H9 (cell line): ENCODE measurements at regions not wholly inside any gene's neighbourhood (a gene's known extent, or its start where the extent isn't known, plus 50 kb on each side); places are given as distances from the start of the nearest gene placed in this dataset.

Experiments used
- DNase-seq: peaks from one replicate; pipeline ENCODE4 v3.0.0-alpha.2; 2017
- H2AFZ ChIP-seq: one replicate; pipeline ENCODE4 v1.6.1; 2013; ENCODE audit warnings: mild to moderate bottlenecking, low read length, control low read depth, moderate library complexity
- H2AK5ac ChIP-seq: 2 replicates; pipeline ENCODE4 v1.6.1; 2013; ENCODE audit warnings: low read length, control low read depth, mixed read lengths; ENCODE audit not compliant: insufficient read length
- H2BK120ac ChIP-seq: one replicate; pipeline ENCODE4 v1.6.1; 2013; ENCODE audit warnings: low read depth, mild to moderate bottlenecking, low read length, control low read depth, inconsistent platforms; ENCODE audit not compliant: poor library complexity, severe bottlenecking
- H2BK12ac ChIP-seq: 2 replicates; pipeline ENCODE4 v1.6.1; 2013; ENCODE audit warnings: low read length, control low read depth, mixed read lengths, low read depth; ENCODE audit not compliant: insufficient read length
- H2BK15ac ChIP-seq: 2 replicates; pipeline ENCODE4 v1.6.1; 2013; ENCODE audit warnings: low read depth, low read length, control low read depth
- H2BK20ac ChIP-seq: one replicate; pipeline ENCODE4 v1.6.1; 2013; ENCODE audit warnings: low read depth, mild to moderate bottlenecking, low read length, control low read depth, inconsistent platforms; ENCODE audit not compliant: poor library complexity, severe bottlenecking
- H2BK5ac ChIP-seq: 2 replicates; pipeline ENCODE4 v1.6.1; 2013; ENCODE audit warnings: low read length, control low read depth, mixed read lengths; ENCODE audit not compliant: insufficient read length
- H3K14ac ChIP-seq: 2 replicates; pipeline ENCODE4 v1.6.1; 2013; ENCODE audit warnings: low read length, control low read depth; ENCODE audit not compliant: insufficient read depth
- H3K18ac ChIP-seq: 2 replicates; pipeline ENCODE4 v1.6.1; 2013; ENCODE audit warnings: low read depth, mild to moderate bottlenecking, mixed read lengths, low read length, control low read depth; ENCODE audit not compliant: insufficient read length
- H3K23ac ChIP-seq: 2 replicates; pipeline ENCODE4 v1.6.1; 2013; ENCODE audit warnings: low read length, control low read depth, mixed read lengths, low read depth; ENCODE audit not compliant: insufficient read length
- H3K23me2 ChIP-seq: 2 replicates; pipeline ENCODE4 v1.6.1; 2013; ENCODE audit warnings: low read depth, mild to moderate bottlenecking, mixed read lengths, low read length, control low read depth; ENCODE audit not compliant: insufficient read length, poor library complexity, severe bottlenecking
- H3K27ac ChIP-seq: 2 replicates; pipeline ENCODE4 v1.5.1; 2013; ENCODE audit warnings: low read length, control low read depth, mixed read lengths, low read depth; ENCODE audit not compliant: insufficient read length
- H3K27me3 ChIP-seq: 2 replicates; pipeline ENCODE4 v1.6.1; 2013; ENCODE audit warnings: low read length, control low read depth, inconsistent platforms; ENCODE audit not compliant: insufficient read depth
- H3K4ac ChIP-seq: 2 replicates; pipeline ENCODE4 v1.6.1; 2013; ENCODE audit warnings: low read depth, mild to moderate bottlenecking, control low read depth, inconsistent platforms, low read length, moderate library complexity
- H3K4me1 ChIP-seq: 2 replicates; pipeline ENCODE4 v1.6.1; 2013; ENCODE audit warnings: low read length, control low read depth, inconsistent platforms; ENCODE audit not compliant: insufficient read depth
- H3K4me2 ChIP-seq: 2 replicates; pipeline ENCODE4 v1.6.1; 2013; ENCODE audit warnings: low read length, control low read depth, mixed read lengths; ENCODE audit not compliant: insufficient read length, insufficient read depth
- H3K56ac ChIP-seq: 2 replicates; pipeline ENCODE4 v1.6.1; 2013; ENCODE audit warnings: low read depth, mild to moderate bottlenecking, mixed read lengths, low read length, control low read depth; ENCODE audit not compliant: insufficient read length
- H3K79me1 ChIP-seq: 2 replicates; pipeline ENCODE4 v1.6.1; 2013; ENCODE audit warnings: low read depth, mild to moderate bottlenecking, moderate library complexity, low read length, control low read depth, inconsistent platforms; ENCODE audit not compliant: insufficient read depth, poor library complexity, severe bottlenecking
- H3K79me2 ChIP-seq: 2 replicates; pipeline ENCODE4 v1.6.1; 2013; ENCODE audit warnings: low read length, control low read depth, inconsistent platforms; ENCODE audit not compliant: insufficient read depth
- H3K9ac ChIP-seq: 2 replicates; pipeline ENCODE4 v1.6.1; 2013; ENCODE audit warnings: low read length, control low read depth, mixed read lengths; ENCODE audit not compliant: insufficient read length; ENCODE audit errors: extremely low read depth
- H3K9me3 ChIP-seq: one replicate; pipeline ENCODE4 v1.6.1; 2013; ENCODE audit warnings: low read depth, low read length, inconsistent platforms; ENCODE audit not compliant: control insufficient read depth
- H3T11ph ChIP-seq: one replicate; pipeline ENCODE4 v1.6.1; 2013; ENCODE audit warnings: mild to moderate bottlenecking, low read length, control low read depth, inconsistent platforms
- H4K20me1 ChIP-seq: one replicate; pipeline ENCODE4 v1.6.1; 2013; ENCODE audit not compliant: control insufficient read depth, insufficient read length, insufficient read depth
- H4K5ac ChIP-seq: 2 replicates; pipeline ENCODE4 v1.6.1; 2013; ENCODE audit warnings: low read depth, mild to moderate bottlenecking, mixed read lengths, low read length, control low read depth; ENCODE audit not compliant: insufficient read length
- H4K8ac ChIP-seq: replicated peaks from 2 replicates; pipeline ENCODE4 v1.6.1; 2013; ENCODE audit warnings: low read length, control low read depth, mixed read lengths, low read depth; ENCODE audit not compliant: insufficient read length
- H4K91ac ChIP-seq: 2 replicates; pipeline ENCODE4 v1.6.1; 2013; ENCODE audit warnings: low read depth, mild to moderate bottlenecking, moderate library complexity, mixed read lengths, low read length, control low read depth; ENCODE audit not compliant: insufficient read length
- H3K27ac Mint-ChIP-seq, 3 experiments: 2 replicates in 2 of 3; 3 replicates in 1 of 3; pipeline ENCODE4 v1.8.0; 2020 to 2021; ENCODE audit warnings: mixed read lengths in 3 of 3, mild to moderate bottlenecking in 1 of 3, moderate library complexity in 1 of 3
- H3K27me3 Mint-ChIP-seq: 2 replicates; pipeline ENCODE4 v1.8.0; 2021; ENCODE audit warnings: low read depth, mild to moderate bottlenecking, moderate library complexity, mixed read lengths
- H3K36me3 Mint-ChIP-seq, 3 experiments: 2 replicates in 2 of 3; 3 replicates in 1 of 3; pipeline ENCODE4 v1.8.0; 2020 to 2021; ENCODE audit warnings: low read depth in 3 of 3, mixed read lengths in 3 of 3; ENCODE audit not compliant: insufficient read depth in 1 of 3
- H3K4me1 Mint-ChIP-seq, 2 experiments: 2 replicates each; pipeline ENCODE4 v1.8.0; 2020; ENCODE audit warnings: mixed read lengths in 2 of 2
- H3K4me3 Mint-ChIP-seq, 2 experiments: 2 replicates in 1 of 2; 3 replicates in 1 of 2; pipeline ENCODE4 v1.8.0; 2020 to 2021; ENCODE audit warnings: mild to moderate bottlenecking in 2 of 2, mixed read lengths in 2 of 2, moderate library complexity in 1 of 2
- H3K9me3 Mint-ChIP-seq, 2 experiments: 2 replicates in 1 of 2; 3 replicates in 1 of 2; pipeline ENCODE4 v1.8.0; 2020; ENCODE audit warnings: mild to moderate bottlenecking in 2 of 2, mixed read lengths in 2 of 2, moderate library complexity in 1 of 2
- WGBS: extraction: QIAGEN DNeasy Blood & Tissue Kit; methylation state at CpG from one replicate; pipeline ENCODE4 v1.1.7; 2013; ENCODE audit warnings: missing lambda C conversion rate, low lambda C conversion rate, mixed read lengths; ENCODE audit not compliant: insufficient read length; ENCODE audit errors: extremely low coverage; 5-methylcytosine and 5-hydroxymethylcytosine counted together
- TF ChIP-seq, protein P1 (sequence below): fragments of 200-600 bp; sonication (generic); conservative IDR thresholded peaks from 3 replicates; pipeline ENCODE4 v1.8.0; 2021; ENCODE audit warnings: antibody characterized with exemption, mild to moderate bottlenecking

DNA sequence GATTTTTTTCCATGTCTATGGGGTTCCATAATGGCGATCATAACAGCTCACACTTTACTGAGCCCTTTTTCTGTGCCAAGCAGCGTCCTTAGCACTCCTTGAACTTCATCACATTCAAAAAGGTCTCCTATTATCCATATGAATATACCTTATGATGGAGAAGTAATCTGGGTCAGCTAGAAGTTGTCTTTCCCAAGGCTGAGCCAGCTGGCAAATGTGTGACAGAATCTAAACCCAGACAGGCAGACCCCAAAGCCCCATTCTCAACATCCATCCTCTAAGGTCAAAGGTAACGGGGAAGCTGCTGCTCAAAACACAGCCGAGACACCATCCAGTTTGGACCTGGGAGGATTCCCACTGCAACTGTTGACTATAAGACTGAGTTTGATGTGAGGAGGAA lies 249.6 kb downstream of the PRDM2 start:
- no peak overlapping the region for H4K5ac ChIP-seq
- no peak overlapping the region for H3K27ac Mint-ChIP-seq
- H2BK12ac ChIP-seq, result no peak overlapping the region

More for the DNA sequence above, 249.6 kb downstream of the PRDM2 start:
- H3K4ac ChIP-seq, result no peak overlapping the region
- H2BK15ac ChIP-seq, result no peak overlapping the region
- H2BK120ac ChIP-seq, result no peak overlapping the region
- no peak overlapping the region for H3K56ac ChIP-seq
- no peak overlapping the region for H2AK5ac ChIP-seq
- no CpG with 5 or more reads among the region's 4 CpGs for WGBS
- H3T11ph ChIP-seq, result no peak overlapping the region
- no peak overlapping the region for H4K91ac ChIP-seq
- no peaks in the 10 kb centered on the region for H3K79me2 ChIP-seq
- H4K8ac ChIP-seq, result no peak overlapping the region
- no peaks in the 10 kb centered on the region for H3K4me1 ChIP-seq
- no peaks in the 10 kb centered on the region for H3K9me3 ChIP-seq
- H3K23me2 ChIP-seq, result no peaks in the 10 kb centered on the region
- Mint-ChIP-seq H3K27me3 (peaks cover 26% of the 10 kb centered on the region), H3K9me3 (no peaks in the 10 kb centered on the region), H3K4me1 (peaks cover 30 to 32% of the 10 kb centered on the region in 2 experiments), H3K36me3 (no peaks in the 10 kb centered on the region), H3K4me3 (no peak overlapping the region)
- H2AFZ ChIP-seq, result no peak overlapping the region
- H4K20me1 ChIP-seq, result no peaks in the 10 kb centered on the region
- no peak for DNase-seq
- H3K14ac ChIP-seq, result no peak overlapping the region
- H3K18ac ChIP-seq, result no peak overlapping the region
- H3K4me2 ChIP-seq, result no peak overlapping the region
- H3K27me3 ChIP-seq, result no peaks in the 10 kb centered on the region
- H3K23ac ChIP-seq, result no peak overlapping the region
- no peak overlapping the region for H2BK20ac ChIP-seq
- no peaks in the 10 kb centered on the region for H3K79me1 ChIP-seq
- TF ChIP-seq, protein P1, sequence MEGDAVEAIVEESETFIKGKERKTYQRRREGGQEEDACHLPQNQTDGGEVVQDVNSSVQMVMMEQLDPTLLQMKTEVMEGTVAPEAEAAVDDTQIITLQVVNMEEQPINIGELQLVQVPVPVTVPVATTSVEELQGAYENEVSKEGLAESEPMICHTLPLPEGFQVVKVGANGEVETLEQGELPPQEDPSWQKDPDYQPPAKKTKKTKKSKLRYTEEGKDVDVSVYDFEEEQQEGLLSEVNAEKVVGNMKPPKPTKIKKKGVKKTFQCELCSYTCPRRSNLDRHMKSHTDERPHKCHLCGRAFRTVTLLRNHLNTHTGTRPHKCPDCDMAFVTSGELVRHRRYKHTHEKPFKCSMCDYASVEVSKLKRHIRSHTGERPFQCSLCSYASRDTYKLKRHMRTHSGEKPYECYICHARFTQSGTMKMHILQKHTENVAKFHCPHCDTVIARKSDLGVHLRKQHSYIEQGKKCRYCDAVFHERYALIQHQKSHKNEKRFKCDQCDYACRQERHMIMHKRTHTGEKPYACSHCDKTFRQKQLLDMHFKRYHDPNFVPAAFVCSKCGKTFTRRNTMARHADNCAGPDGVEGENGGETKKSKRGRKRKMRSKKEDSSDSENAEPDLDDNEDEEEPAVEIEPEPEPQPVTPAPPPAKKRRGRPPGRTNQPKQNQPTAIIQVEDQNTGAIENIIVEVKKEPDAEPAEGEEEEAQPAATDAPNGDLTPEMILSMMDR, result no peak
- no peak overlapping the region for H3K27ac ChIP-seq
- no peak overlapping the region for H2BK5ac ChIP-seq
- H3K9ac ChIP-seq, result no peak overlapping the region
